ENCODE measurements at regions not wholly inside any gene's neighbourhood (a gene's known extent, or its start where the extent isn't known, plus 50 kb on each side); places are given as distances from the start of the nearest gene placed in this dataset.
"Not testable (repeated sequence)": the region's sequence is repeated elsewhere in the genome, so short reads cannot be mapped to it uniquely, and the experiment has no call there.

DNA sequence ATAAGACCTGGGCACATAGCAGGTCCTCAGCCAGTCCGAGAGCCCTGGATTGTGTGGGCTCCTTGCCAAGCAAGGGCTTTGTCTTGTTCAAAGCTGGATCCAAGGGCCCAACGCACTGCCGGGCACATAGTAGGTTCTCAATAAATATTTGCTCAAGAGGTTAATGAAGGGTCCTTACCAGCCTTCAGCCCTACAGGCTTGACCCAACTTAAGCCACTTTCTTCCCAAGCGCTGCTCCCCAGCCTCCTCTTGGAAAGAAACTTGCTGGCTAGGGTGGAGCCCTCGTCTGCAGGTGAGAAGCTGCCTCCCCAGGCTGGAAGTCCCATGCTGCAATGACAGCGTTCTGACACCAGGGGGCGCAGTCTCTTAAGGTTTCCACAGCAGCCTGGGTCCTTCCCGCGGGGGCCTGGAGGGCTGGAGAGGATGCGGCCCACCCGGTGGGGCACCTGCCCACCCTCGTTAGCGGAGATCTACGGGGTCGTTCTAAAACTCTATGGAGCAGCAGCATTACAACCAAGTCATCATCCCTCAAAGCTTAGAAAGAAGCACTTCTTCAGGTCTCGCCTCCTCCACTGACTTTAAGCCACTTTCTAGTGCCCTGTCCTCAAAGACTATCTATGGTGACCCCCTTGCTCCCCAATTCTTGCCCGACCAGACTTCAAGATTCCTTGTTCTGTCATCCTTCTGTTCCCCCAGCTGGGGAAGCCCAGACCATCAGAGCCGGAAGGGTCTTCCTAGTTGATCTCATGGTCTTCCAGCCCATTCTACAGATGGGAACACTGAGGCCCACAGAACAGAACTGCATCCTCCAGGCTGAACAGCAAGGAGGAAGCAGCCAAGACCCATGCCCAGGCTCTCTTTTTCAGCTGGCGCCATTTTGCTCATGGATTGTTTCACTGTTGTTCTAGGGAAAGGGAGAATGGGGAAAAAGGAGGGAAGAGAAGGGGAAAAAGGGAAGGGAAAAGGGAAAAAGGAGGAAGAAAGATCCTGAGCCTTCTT is 115.4 kb downstream of the LHX2 start:
- TF ChIP-seq TAF1 (IDR thresholded peaks at IDR 0.05; ENCODE audit: borderline replicate concordance, low read depth, low read length) (no peak), POLR2A (IDR thresholded peaks at IDR 0.05; ENCODE audit: low read depth, low read length) (no peak), POLR2AphosphoS5 (IDR thresholded peaks at IDR 0.05; ENCODE audit: low read depth, low read length) (no peak)
- FAIRE-seq (peak; percentile 75), DNase-seq (ENCODE audit: insufficient read length) (peak; percentile 79)

DNA sequence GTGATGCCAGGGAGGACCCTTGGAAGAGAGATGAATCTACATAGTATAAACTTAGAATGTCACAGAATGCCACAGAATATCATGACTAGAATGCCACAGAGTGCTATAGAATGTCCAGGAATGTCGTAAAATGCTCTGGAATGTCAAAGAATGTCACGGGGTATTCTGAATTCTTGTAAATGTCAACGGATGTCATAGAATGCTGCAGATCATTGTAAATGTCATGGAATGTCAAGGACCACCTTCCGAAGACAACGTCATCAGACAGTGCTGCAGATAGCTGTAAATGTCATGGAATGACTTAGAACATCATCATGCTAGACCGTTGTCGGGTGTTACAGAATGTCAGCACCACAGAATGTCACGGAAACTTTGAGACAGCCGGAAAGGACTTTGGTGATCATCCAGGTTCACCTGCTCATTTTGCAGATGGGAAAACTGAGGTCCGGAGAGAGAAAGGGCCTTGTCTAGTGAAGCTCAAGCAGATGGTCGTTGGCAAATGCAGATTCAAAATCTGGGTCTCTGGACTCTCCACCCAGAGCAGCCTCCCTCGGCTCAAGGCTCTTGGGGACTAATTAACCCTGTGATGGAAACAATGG is 117.1 kb downstream of the LHX2 start:
- DNase-seq (ENCODE audit: insufficient read length) (no peak), FAIRE-seq (no peak)
- TF ChIP-seq POLR2AphosphoS5 (IDR thresholded peaks at IDR 0.05; ENCODE audit: low read depth, low read length) (no peak), POLR2A (IDR thresholded peaks at IDR 0.05; ENCODE audit: low read depth, low read length) (no peak), TAF1 (IDR thresholded peaks at IDR 0.05; ENCODE audit: borderline replicate concordance, low read depth, low read length) (no peak)

- DNase-seq (ENCODE audit: insufficient read length), result no peak
- TF ChIP-seq TAF1 (IDR thresholded peaks at IDR 0.05; ENCODE audit: borderline replicate concordance, low read depth, low read length) (no peak), POLR2A (IDR thresholded peaks at IDR 0.05; ENCODE audit: low read depth, low read length) (no peak), POLR2AphosphoS5 (IDR thresholded peaks at IDR 0.05; ENCODE audit: low read depth, low read length) (no peak)
- peak; percentile 58 for FAIRE-seq
Observed at GRCh38 chr9:124130277-124131075, 118.9 kb downstream of the LHX2 start.

GRCh38 chr9:124131518-124131917 is 120.0 kb downstream of the LHX2 start:
- not testable (repeated sequence) for FAIRE-seq

GRCh38 chr9:124132671-124133147 is 121.1 kb downstream of the LHX2 start:
- TF ChIP-seq POLR2AphosphoS5 (IDR thresholded peaks at IDR 0.05; ENCODE audit: low read depth, low read length) (no peak), TAF1 (IDR thresholded peaks at IDR 0.05; ENCODE audit: borderline replicate concordance, low read depth, low read length) (no peak), POLR2A (IDR thresholded peaks at IDR 0.05; ENCODE audit: low read depth, low read length) (no peak)
- DNase-seq (ENCODE audit: insufficient read length) (no peak), FAIRE-seq (no peak)

More at GRCh38 chr9:124131518-124131917, 120.0 kb downstream of the LHX2 start:
- DNase-seq (ENCODE audit: insufficient read length), result not testable (repeated sequence)

- FAIRE-seq, result no peak
- no peak for TF ChIP-seq POLR2A (IDR thresholded peaks at IDR 0.05; ENCODE audit: low read depth, low read length)
- TF ChIP-seq POLR2AphosphoS5 (IDR thresholded peaks at IDR 0.05; ENCODE audit: low read depth, low read length), result no peak
- TF ChIP-seq TAF1 (IDR thresholded peaks at IDR 0.05; ENCODE audit: borderline replicate concordance, low read depth, low read length), result no peak
- no peak for DNase-seq (ENCODE audit: insufficient read length)
Observed at GRCh38 chr9:124133727-124134126, 122.2 kb downstream of the LHX2 start.

GRCh38 chr9:124134526-124134925 is 123.0 kb downstream of the LHX2 start:
- TF ChIP-seq TAF1 (IDR thresholded peaks at IDR 0.05; ENCODE audit: borderline replicate concordance, low read depth, low read length), result no peak
- TF ChIP-seq POLR2A (IDR thresholded peaks at IDR 0.05; ENCODE audit: low read depth, low read length), result no peak
- no peak for TF ChIP-seq POLR2AphosphoS5 (IDR thresholded peaks at IDR 0.05; ENCODE audit: low read depth, low read length)
- no peak for DNase-seq (ENCODE audit: insufficient read length)
- no peak for FAIRE-seq

GRCh38 chr9:124135813-124136365 is 121.9 kb upstream of the NEK6 start:
- DNase-seq (ENCODE audit: insufficient read length) (no peak), FAIRE-seq (no peak)
- TF ChIP-seq TAF1 (IDR thresholded peaks at IDR 0.05; ENCODE audit: borderline replicate concordance, low read depth, low read length) (no peak), POLR2AphosphoS5 (IDR thresholded peaks at IDR 0.05; ENCODE audit: low read depth, low read length) (no peak), POLR2A (IDR thresholded peaks at IDR 0.05; ENCODE audit: low read depth, low read length) (no peak)

- FAIRE-seq (peak; percentile 74), DNase-seq (ENCODE audit: insufficient read length) (peak; percentile 48)
- TF ChIP-seq POLR2A (IDR thresholded peaks at IDR 0.05; ENCODE audit: low read depth, low read length) (peak; percentile 70), TAF1 (IDR thresholded peaks at IDR 0.05; ENCODE audit: borderline replicate concordance, low read depth, low read length) (0 out of 2 replicates have a peak, but pooled peaks have one; percentile 29), POLR2AphosphoS5 (IDR thresholded peaks at IDR 0.05; ENCODE audit: low read depth, low read length) (no peak; the same call in 1 of the 2 replicates)
Observed at GRCh38 chr9:124137009-124137943, 120.5 kb upstream of the NEK6 start.

DNA sequence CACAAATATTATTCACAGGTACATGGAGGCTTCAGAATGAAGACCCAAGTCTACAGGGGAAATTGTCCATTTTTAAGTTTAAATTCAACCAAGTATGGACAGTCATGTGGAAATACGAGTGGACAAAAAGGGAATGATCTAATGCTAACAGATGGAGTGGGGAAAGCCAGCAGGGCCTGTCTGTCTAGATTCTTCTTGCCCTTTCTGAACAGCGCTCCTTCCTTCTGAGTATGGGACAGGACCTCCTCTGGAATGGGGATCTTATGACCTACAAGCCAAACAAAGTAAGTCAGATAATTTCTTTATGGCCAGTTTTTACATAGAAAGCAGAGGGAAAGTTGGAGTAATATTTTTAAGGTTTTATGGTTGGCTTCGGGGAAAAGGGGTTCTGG is 119.8 kb upstream of the NEK6 start:
- TF ChIP-seq POLR2A (IDR thresholded peaks at IDR 0.05; ENCODE audit: low read depth, low read length) (0 out of 2 replicates have a peak, but pooled peaks have one; percentile 8), TAF1 (IDR thresholded peaks at IDR 0.05; ENCODE audit: borderline replicate concordance, low read depth, low read length) (no peak), POLR2AphosphoS5 (IDR thresholded peaks at IDR 0.05; ENCODE audit: low read depth, low read length) (no peak)
- FAIRE-seq, result no peak

More for the DNA sequence above, 119.8 kb upstream of the NEK6 start:
- no peak for DNase-seq (ENCODE audit: insufficient read length)

All from GM12892 (cell line).